ENCODE measurements at regions not wholly inside any gene's neighbourhood (a gene's known extent, or its start where the extent isn't known, plus 50 kb on each side); places are given as distances from the start of the nearest gene placed in this dataset.

- Mint-ChIP-seq H3K36me3 (ENCODE audit: low read depth) (no peaks in the 10 kb centered on the region), H3K27me3 (ENCODE audit: low read depth) (peaks cover 3% of the 10 kb centered on the region), H3K9me3 (ENCODE audit: low read depth) (no peaks in the 10 kb centered on the region), H3K27ac (ENCODE audit: unreplicated experiment) (no peak overlapping the region), H3K4me1 (ENCODE audit: low read depth) (no peaks in the 10 kb centered on the region), H3K4me3 (ENCODE audit: unreplicated experiment) (no peak overlapping the region)
- DNase-seq (ENCODE audit: low spot score), result no peak
- peak; percentile 29 for TF ChIP-seq CTCF (IDR thresholded peaks at IDR 0.05)
Measured at GRCh38 chr4:149923736-149924135, 108.1 kb upstream of the IQCM start.

DNA sequence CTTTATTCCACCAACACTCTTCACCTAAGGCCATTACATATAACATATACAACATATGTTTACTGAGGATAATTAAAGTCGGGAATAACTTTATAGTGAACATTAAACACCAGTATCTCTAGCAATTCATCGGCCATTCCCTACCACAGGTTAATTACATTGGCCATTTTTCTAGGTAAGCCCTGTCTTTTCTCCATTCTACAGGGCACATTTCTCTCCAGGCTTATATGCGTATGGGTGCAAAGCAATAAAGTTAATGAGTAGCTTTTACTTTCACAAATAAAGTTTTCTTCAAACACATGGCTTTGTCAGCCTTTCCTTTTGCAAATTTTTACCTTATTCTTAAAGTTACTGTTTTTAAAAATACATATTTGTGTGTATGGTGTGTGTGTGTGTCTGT lies 111.9 kb upstream of the IQCM start:
- Mint-ChIP-seq H3K27me3 (ENCODE audit: low read depth) (peaks cover 3% of the 10 kb centered on the region), H3K27ac (ENCODE audit: unreplicated experiment) (no peak overlapping the region), H3K9me3 (ENCODE audit: low read depth) (no peaks in the 10 kb centered on the region), H3K36me3 (ENCODE audit: low read depth) (no peaks in the 10 kb centered on the region), H3K4me3 (ENCODE audit: unreplicated experiment) (no peak overlapping the region), H3K4me1 (ENCODE audit: low read depth) (no peaks in the 10 kb centered on the region)
- DNase-seq (ENCODE audit: low spot score), result no peak
- TF ChIP-seq CTCF (IDR thresholded peaks at IDR 0.05), result no peak

DNA sequence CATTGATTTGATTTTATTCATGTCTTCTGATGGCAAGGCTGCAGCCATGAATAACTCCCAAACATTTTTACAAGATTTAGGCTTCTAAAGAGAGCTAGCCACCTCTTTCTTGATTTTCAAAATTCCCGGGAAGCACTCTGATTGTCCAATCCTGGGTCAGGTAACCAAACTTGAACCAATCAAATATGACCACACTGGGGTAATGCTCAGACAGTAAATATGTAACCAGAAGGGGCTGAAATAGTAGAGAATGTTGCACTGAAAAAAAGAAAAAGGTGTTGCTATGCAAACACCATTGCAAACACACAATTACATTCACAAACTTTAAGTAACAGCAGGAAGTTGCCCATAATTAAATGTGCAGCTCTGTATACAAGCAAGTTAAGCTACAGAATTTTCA lies 112.9 kb upstream of the IQCM start:
- Mint-ChIP-seq H3K27me3 (ENCODE audit: low read depth) (peaks cover 3% of the 10 kb centered on the region), H3K27ac (ENCODE audit: unreplicated experiment) (no peak overlapping the region), H3K36me3 (ENCODE audit: low read depth) (no peaks in the 10 kb centered on the region), H3K4me3 (ENCODE audit: unreplicated experiment) (no peak overlapping the region), H3K9me3 (ENCODE audit: low read depth) (no peaks in the 10 kb centered on the region), H3K4me1 (ENCODE audit: low read depth) (no peaks in the 10 kb centered on the region)
- TF ChIP-seq CTCF (IDR thresholded peaks at IDR 0.05), result no peak
- DNase-seq (ENCODE audit: low spot score), result no peak

GRCh38 chr4:149931431-149931830 lies 115.8 kb upstream of the IQCM start:
- H3K27me3 Mint-ChIP-seq (ENCODE audit: low read depth), result peaks cover 3% of the 10 kb centered on the region
- H3K36me3 Mint-ChIP-seq (ENCODE audit: low read depth), result no peaks in the 10 kb centered on the region
- TF ChIP-seq CTCF (IDR thresholded peaks at IDR 0.05), result no peak
- DNase-seq (ENCODE audit: low spot score), result no peak
- H3K27ac Mint-ChIP-seq (ENCODE audit: unreplicated experiment), result no peak overlapping the region
- no peak overlapping the region for H3K4me3 Mint-ChIP-seq (ENCODE audit: unreplicated experiment)
- H3K4me1 Mint-ChIP-seq (ENCODE audit: low read depth), result no peaks in the 10 kb centered on the region
- peaks cover 5% of the 10 kb centered on the region for H3K9me3 Mint-ChIP-seq (ENCODE audit: low read depth)

DNA sequence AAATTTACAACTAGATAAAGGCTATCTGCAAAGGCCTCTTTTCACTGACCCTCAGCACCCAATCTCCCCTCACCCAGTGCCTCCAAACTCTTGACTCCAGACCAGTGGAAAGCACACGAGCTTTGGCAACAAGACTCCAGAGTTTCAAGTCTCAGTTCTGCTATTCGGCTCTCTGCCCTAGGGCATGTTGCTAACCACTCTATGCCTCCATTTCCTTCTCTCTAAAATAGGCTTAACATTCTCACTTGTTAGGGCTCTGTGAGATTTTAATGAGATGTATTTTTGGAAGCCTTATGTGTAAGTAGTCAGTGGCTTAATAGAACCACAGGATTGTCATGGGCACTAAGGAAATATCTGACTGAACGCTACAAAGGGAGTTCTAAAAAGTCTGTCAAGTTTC lies 116.5 kb upstream of the IQCM start:
- Mint-ChIP-seq H3K9me3 (ENCODE audit: low read depth) (peaks cover 9% of the 10 kb centered on the region), H3K27me3 (ENCODE audit: low read depth) (peaks cover 3% of the 10 kb centered on the region), H3K27ac (ENCODE audit: unreplicated experiment) (no peak overlapping the region), H3K4me3 (ENCODE audit: unreplicated experiment) (no peak overlapping the region), H3K4me1 (ENCODE audit: low read depth) (no peaks in the 10 kb centered on the region), H3K36me3 (ENCODE audit: low read depth) (no peaks in the 10 kb centered on the region)
- TF ChIP-seq CTCF (IDR thresholded peaks at IDR 0.05), result no peak
- DNase-seq (ENCODE audit: low spot score), result no peak
